ENCODE measurements at regions not wholly inside any gene's neighbourhood (a gene's known extent, or its start where the extent isn't known, plus 50 kb on each side); places are given as distances from the start of the nearest gene placed in this dataset.

DNA sequence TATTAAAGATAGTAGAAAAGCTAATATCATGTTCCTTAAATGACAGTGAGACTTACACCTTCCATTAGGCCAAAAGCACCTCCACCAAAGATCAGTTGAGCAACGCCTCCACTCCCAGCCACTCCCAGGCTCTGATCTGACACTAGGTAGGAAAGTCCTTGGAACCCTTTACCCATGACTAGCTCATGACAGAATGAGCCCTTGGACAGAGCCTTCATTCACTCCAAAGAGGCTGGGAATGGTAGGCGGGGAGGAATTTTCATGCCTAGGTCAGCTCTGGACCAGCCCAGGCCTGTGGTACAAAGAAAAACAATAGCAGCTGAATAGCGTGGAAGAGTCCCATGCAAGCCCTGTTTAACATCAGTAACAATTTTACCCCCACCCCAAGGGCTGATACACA, 493.7 kb downstream of the NR2F1-AS1 start:
- TF ChIP-seq POLR2A (IDR thresholded peaks at IDR 0.05) (no peak), CTCF (IDR thresholded peaks at IDR 0.05) (no peak)
- intact Hi-C loops (cut with DNase I): no loop called here
- no peaks in the 10 kb centered on the region for H3K27me3 ChIP-seq
- H3K36me3 ChIP-seq: no peaks in the 10 kb centered on the region
- WGBS, 4 donors: 86 to 95% (median 94%) methylated on average over 3 of the region's 3 CpGs
- ATAC-seq: no peak
- DNase-seq: no peak
- no peak overlapping the region for H3K27ac ChIP-seq
- H3K4me1 ChIP-seq: peaks cover 0 to 13% (median 1%) of the 10 kb centered on the region in 12 donors
- no peak overlapping the region for H3K4me3 ChIP-seq
- no peaks in the 10 kb centered on the region for H3K9me3 ChIP-seq

GRCh38 chr5:93082981-93083380, 498.0 kb downstream of the NR2F1-AS1 start:
- DNase-seq: no peak
- no peaks in the 10 kb centered on the region for H3K36me3 ChIP-seq

GRCh38 chr5:93079046-93079445, 502.0 kb downstream of the NR2F1-AS1 start:
- ATAC-seq (no peak), DNase-seq (no peak)
- Histone ChIP-seq H3K27ac (peak overlapping the region in 9 of 12 donors; percentile 6 to 56 (median 24)), H3K4me3 (no peak overlapping the region), H3K27me3 (no peaks in the 10 kb centered on the region), H3K4me1 (peaks cover 0 to 15% (median 9%) of the 10 kb centered on the region in 12 donors), H3K9me3 (no peaks in the 10 kb centered on the region), H3K36me3 (no peaks in the 10 kb centered on the region)
- TF ChIP-seq POLR2A (IDR thresholded peaks at IDR 0.05) (no peak), CTCF (IDR thresholded peaks at IDR 0.05) (no peak)
- 45 to 61% (median 58%) methylated on average over 2 of the region's 2 CpGs for WGBS, 4 donors
- intact Hi-C loops (cut with DNase I): no loop called here

More at GRCh38 chr5:93082981-93083380, 498.0 kb downstream of the NR2F1-AS1 start:
- Histone ChIP-seq H3K4me1 (peaks cover 0 to 15% (median 9%) of the 10 kb centered on the region in 12 donors), H3K27me3 (no peaks in the 10 kb centered on the region), H3K9me3 (no peaks in the 10 kb centered on the region), H3K27ac (no peak overlapping the region), H3K4me3 (no peak overlapping the region)
- intact Hi-C loops (cut with DNase I): no loop called here
- WGBS, 4 donors: 81 to 100% (median 89%) methylated on average over 2 of the region's 2 CpGs
- no peak for ATAC-seq
- TF ChIP-seq POLR2A (IDR thresholded peaks at IDR 0.05) (no peak), CTCF (IDR thresholded peaks at IDR 0.05) (no peak)

GRCh38 chr5:93078082-93079038, 502.7 kb downstream of the NR2F1-AS1 start:
- H3K36me3 ChIP-seq: no peaks in the 10 kb centered on the region
- intact Hi-C loops (cut with DNase I): no loop called here
- no peak overlapping the region for H3K4me3 ChIP-seq
- 20 to 24% (median 22%) methylated on average over 11 of the region's 11 CpGs for WGBS, 4 donors
- DNase-seq (peak; percentile 53 to 82 (median 65)), ATAC-seq (peak; percentile 99 to 100 (median 99))
- H3K9me3 ChIP-seq: no peaks in the 10 kb centered on the region
- peaks cover 0 to 15% (median 9%) of the 10 kb centered on the region in 12 donors for H3K4me1 ChIP-seq
- no peaks in the 10 kb centered on the region for H3K27me3 ChIP-seq
- H3K27ac ChIP-seq: peak overlapping the region in 9 of 12 donors; percentile 6 to 56 (median 24)
- TF ChIP-seq POLR2A (IDR thresholded peaks at IDR 0.05) (no peak), CTCF (IDR thresholded peaks at IDR 0.05) (no peak)

Data from heart left ventricle (tissue), 16 donors.